VCaP (cell line): ENCODE measurements at regions not wholly inside any gene's neighbourhood (a gene's known extent, or its start where the extent isn't known, plus 50 kb on each side); places are given as distances from the start of the nearest gene placed in this dataset.

ENCODE experiments used
- H3K27ac ChIP-seq: fragments of 450-650 bp; 2 replicates; pipeline ENCODE4 v1.5.1; 2017
- TF ChIP-seq, protein P1 (sequence below): fragments of 450-650 bp; conservative IDR thresholded peaks from 2 replicates; pipeline ENCODE4 v1.5.1; 2017; ENCODE audit warnings: mild to moderate bottlenecking, moderate library complexity

GRCh38 chr7:47147213-47147631, 434.7 kb downstream of the TNS3 start:
- TF ChIP-seq, protein P1, sequence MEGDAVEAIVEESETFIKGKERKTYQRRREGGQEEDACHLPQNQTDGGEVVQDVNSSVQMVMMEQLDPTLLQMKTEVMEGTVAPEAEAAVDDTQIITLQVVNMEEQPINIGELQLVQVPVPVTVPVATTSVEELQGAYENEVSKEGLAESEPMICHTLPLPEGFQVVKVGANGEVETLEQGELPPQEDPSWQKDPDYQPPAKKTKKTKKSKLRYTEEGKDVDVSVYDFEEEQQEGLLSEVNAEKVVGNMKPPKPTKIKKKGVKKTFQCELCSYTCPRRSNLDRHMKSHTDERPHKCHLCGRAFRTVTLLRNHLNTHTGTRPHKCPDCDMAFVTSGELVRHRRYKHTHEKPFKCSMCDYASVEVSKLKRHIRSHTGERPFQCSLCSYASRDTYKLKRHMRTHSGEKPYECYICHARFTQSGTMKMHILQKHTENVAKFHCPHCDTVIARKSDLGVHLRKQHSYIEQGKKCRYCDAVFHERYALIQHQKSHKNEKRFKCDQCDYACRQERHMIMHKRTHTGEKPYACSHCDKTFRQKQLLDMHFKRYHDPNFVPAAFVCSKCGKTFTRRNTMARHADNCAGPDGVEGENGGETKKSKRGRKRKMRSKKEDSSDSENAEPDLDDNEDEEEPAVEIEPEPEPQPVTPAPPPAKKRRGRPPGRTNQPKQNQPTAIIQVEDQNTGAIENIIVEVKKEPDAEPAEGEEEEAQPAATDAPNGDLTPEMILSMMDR = no peak
- no peak overlapping the region for H3K27ac ChIP-seq

DNA sequence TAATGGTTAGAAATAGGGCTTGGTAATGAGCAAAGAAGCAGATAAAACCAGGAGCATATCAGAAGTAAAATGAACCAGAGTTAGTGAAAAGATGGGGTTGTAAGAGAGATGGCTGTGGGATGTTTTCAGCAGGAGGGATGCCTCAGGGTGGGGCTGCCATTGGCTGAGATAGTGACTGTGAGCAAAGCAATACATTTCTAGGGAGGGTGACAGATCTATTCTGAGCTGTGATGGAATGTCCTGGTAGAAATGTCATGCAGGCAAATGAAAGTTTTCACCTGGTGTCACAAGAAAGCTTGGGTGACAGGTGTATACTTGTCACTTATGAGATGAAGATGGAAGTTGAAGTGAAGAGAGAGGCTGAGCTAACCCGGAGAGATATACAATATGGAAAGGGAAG, 435.9 kb downstream of the TNS3 start:
- H3K27ac ChIP-seq = no peak overlapping the region
- TF ChIP-seq, protein P1 = no peak

DNA sequence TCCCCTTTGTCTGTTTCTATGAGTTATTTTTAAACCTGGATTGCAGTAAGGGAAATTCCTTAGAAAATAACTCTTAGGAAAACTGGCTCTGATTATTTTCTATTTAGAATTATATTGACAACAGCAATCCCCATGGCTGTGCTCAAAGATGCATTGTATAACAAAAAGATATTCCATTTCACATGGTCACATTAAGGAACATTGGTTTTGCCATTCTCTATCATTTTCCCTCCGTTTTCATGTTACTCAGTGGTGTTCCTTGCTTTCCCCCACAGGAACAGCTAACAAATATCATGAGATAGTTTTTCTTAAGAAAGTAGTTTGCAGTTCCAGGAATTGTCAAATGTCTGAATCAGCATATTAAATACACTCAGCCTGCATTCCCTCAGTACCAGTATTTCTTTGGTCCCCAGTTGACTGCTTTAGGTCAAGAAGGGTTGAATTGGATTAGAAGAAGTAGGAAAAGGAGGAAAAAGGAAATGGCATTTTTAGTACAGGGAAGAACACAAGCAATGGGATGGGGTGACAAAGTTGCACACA, 436.7 kb downstream of the TNS3 start:
- no peak overlapping the region for H3K27ac ChIP-seq
- TF ChIP-seq, protein P1 = no peak

GRCh38 chr7:47143339-47143738, 438.6 kb downstream of the TNS3 start:
- TF ChIP-seq, protein P1 = no peak
- no peak overlapping the region for H3K27ac ChIP-seq

- H3K27ac ChIP-seq = no peak overlapping the region
- TF ChIP-seq, protein P1 = no peak
Observed at GRCh38 chr7:47142867-47143175, 439.1 kb downstream of the TNS3 start.

GRCh38 chr7:47142169-47142866, 439.6 kb downstream of the TNS3 start:
- H3K27ac ChIP-seq = no peak overlapping the region

DNA sequence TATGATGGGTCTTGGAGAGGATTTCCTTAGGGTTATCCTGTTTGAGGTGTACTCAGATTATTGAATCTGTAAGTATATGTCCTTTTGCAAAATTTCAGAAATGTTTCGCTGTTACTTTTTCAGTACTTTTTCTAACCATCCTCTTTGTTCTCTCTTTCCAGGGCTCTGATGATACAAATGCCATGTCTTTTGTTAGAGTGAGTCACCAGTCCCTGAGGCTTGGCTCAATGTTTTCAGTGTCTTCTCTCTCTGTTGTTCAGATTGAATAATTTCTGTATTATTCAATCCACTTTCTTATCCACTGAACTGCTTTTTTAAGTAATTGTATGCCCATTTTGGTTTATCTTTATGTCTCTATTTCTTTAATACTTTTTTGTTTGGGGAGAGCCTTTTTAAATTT, 449.4 kb downstream of the TNS3 start:
- TF ChIP-seq, protein P1 = no peak
- no peak overlapping the region for H3K27ac ChIP-seq

More at GRCh38 chr7:47142169-47142866, 439.6 kb downstream of the TNS3 start:
- TF ChIP-seq, protein P1 = no peak
